ENCODE measurements at regions not wholly inside any gene's neighbourhood (a gene's known extent, or its start where the extent isn't known, plus 50 kb on each side); places are given as distances from the start of the nearest gene placed in this dataset.

GRCh38 chr7:68715907-68716306 is 882.4 kb upstream of the AUTS2 start:
- TF ChIP-seq, protein P1, sequence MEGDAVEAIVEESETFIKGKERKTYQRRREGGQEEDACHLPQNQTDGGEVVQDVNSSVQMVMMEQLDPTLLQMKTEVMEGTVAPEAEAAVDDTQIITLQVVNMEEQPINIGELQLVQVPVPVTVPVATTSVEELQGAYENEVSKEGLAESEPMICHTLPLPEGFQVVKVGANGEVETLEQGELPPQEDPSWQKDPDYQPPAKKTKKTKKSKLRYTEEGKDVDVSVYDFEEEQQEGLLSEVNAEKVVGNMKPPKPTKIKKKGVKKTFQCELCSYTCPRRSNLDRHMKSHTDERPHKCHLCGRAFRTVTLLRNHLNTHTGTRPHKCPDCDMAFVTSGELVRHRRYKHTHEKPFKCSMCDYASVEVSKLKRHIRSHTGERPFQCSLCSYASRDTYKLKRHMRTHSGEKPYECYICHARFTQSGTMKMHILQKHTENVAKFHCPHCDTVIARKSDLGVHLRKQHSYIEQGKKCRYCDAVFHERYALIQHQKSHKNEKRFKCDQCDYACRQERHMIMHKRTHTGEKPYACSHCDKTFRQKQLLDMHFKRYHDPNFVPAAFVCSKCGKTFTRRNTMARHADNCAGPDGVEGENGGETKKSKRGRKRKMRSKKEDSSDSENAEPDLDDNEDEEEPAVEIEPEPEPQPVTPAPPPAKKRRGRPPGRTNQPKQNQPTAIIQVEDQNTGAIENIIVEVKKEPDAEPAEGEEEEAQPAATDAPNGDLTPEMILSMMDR (conservative IDR thresholded peaks at IDR 0.05; ENCODE audit: low read length) = no peak
- no peak for TF ChIP-seq EZH2phosphoT487 (IDR thresholded peaks at IDR 0.05; ENCODE audit: borderline replicate concordance)
